Activated naive CD4-positive, alpha-beta T cell (primary cell): ENCODE measurements at regions not wholly inside any gene's neighbourhood (a gene's known extent, or its start where the extent isn't known, plus 50 kb on each side); places are given as distances from the start of the nearest gene placed in this dataset.
A peak's percentile ranks its signal among the peaks of the same experiment; 100 is the strongest.

Experiments
- DNase-seq, 4 experiments: peaks; one replicate each; lab custom pipeline; 2025; lab: John Stamatoyannopoulos, UW

DNA sequence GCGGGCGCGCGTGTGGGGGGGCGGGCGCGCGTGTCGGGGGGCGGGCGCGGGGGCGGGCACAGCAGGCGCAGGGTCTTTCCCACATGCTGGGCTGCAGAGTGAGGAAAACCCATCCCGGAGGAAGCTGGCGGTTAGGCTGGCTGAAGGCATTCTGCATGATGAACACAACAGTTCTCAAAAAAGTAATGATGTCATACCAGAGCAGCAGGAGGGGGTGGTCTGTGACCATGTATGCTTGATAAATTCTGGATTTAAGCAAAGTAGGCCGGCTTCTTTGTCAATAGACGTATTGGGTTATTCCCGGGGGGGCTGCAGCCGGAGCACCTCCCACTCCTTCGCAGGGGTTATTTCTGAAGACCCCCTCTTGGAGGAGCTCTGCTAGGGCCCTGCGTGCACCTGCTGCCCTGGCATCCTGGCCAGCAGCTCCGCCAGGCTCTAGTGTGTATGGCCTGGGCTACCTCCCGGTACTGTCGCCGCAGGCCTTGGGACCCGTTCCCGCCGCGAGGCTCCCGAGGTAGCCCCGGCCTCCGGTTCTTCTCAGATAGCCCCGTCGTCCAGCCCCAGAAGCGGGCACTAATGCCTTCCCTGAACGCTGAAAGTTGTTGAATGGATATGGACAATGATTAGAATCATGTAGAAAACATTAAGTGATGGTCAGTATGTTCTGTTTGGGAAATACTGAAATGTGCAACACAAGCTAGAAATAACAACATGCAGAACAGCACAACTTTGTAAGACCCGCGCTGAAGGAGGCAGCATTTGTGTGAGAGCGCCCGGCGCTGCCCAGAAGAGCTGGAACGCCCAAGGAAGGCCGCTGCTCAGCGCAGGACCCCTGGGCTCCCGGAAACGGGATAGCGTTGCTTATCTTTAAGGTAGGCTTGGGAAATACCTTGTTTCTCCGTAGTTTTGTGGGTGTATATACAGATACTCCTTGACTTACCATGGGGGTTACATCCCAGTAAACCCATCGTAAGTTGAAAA is 101.4 kb upstream of the RAB6C start:
- peak in 1 of 4 experiments; percentile 41 for DNase-seq

DNA sequence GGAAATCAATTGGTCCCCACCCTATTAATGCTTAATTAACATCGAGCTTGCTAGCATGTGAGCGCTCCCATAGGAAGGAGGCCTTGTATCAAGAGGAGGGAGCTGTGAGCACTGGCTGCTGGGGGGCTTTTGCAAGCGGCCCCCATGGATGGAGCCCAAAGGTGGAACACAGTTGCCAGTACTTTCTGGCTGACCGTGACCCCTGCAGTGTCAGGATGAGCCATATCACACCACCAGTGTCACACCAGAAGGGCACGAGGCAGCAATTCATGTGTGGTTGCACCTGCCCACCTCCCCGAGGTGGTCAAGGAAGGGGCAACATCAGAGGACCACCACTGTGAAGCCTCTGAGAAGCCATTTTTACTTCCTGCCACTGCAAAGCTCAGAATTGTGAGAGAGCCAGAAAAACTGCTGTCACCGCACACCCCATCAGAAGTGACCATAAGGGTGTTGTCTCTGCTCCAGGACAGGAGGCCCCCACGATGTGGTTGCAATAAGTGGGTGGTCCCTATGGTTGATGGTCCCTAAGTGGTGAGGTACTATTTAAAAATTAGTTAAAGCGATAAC is 99.8 kb upstream of the RAB6C start:
- DNase-seq = no peak

DNA sequence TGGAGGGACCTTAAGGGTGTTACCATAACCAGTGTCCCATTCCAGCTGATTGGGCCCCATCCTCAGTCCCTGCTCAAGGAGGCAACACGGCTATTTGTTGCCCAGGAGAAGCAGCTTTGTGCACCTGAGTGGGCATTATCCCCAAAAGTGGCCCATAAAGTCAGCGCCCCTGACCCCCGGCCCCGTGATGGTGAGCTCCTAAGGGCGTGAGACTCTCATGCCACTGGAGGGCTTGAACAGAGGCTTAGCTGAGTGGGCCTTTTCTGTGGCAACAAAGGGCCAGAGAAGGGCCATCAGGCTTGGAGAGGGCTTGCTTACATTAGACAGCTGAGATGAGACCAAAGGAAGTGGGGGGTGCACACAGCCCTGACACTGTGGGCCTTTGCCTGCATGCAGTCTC is 99.2 kb upstream of the RAB6C start:
- no peak for DNase-seq

DNA sequence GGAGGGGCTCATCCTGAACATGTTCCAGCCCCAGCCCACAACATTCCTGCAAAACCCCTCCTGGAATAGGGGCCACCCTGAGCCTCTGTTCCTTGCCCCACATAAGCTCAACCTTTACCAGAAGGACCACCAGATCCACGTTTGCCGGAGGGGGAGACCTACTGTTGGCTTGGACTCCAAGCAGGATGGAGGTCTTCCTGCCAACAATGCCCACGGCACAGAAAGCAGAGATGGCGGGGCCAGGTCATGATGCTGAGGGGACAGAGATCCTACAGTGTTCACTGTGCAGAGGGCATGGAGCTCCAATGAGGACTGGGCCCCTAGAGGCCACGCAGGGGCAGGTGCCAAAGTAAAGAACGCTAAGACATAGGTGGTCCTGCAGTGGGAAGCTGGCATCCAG is 98.5 kb upstream of the RAB6C start:
- no peak for DNase-seq

DNA sequence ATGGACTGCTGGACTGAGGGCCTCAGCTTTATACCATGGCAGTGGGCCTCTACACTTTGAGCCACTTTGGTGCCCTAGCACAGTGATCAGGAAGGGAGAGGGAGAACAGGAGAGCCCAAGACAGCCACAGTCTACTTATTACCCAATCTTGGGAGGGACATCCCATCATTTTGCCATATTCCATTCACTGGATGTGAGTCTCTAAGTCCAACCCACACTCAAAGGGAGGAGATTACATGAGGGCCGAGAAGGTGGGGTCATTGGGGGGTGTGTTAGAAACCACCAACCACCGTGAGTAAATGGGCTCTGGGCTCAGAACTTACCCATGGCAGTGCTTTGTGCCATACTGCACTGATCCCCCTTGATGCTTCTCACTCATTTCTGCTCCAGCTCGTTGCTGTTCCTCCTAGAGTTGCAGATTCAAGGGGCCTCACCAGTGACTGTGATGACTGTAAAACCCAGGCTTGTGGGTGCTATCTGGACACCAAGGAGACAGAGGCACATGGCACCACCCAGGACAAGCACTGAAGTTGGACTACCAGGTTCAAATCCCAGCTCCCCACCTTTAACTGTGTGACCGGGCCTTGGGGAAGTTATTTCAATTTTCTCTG is 97.6 kb upstream of the RAB6C start:
- DNase-seq = no peak

DNA sequence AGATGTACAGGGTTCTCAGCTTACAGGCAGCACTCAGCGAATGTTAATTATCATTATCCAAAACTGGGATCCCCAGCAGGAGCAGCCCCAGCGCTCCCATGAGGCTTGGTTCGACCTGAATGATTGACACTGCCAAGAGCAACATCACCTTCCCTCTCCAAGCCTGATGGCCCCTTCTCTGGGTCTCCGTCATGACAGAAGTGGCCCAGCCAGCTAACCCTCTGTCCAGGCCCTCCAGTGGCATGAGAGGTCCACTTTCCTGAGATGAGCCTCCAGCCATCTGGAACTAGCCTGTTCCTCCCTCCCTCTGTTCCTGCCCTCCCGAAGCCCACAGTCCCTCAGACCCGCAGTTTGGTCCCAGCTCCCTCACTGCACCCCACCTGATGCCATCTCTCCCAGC is 97.0 kb upstream of the RAB6C start:
- DNase-seq = no peak

DNA sequence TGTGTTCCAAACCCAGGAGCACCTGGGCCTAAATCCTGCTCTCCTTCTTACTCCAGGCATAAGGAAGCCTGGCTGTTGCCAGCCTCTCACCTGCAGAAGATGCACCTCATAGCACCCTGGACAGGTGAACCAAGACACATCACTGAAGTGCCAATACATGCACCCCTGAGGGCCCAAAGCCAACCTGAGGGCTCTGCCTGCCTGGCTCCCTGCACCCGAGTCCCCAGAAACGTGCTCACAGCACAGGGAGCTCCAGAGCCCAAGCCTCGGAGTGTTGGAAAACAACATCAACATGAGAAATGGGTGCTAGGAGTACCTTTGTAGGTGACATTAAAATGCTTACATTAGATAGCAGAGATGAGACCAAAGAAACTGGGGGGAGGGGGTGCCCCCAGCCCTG is 96.3 kb upstream of the RAB6C start:
- DNase-seq = no peak

DNA sequence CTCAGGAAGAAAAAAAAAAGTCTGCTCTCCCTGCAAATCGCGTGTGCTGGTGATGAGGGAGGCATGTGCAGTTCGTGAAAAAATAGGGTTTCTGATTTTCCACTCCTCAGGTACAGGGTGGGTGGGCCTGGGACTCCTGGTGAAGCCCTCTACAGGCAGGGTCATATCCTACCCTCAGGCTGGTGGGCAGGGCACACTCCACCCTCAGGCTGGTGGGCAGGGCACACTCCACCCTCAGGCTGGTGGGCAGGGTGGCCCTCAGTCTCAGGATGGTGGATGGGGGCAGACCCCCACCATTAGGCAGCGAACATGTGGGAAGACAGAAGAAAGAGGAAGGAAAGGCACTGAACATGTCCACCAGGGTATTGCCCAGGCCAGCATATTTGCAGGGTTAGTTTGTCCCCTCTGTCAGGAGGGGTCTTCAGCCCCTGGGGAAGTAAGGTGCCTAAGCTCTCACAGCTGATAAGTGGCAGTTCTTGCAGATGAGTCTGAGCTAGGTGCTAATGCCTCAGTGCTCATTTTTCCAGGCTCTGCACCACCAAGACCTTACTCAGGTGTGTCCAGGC is 95.2 kb upstream of the RAB6C start:
- DNase-seq = no peak

DNA sequence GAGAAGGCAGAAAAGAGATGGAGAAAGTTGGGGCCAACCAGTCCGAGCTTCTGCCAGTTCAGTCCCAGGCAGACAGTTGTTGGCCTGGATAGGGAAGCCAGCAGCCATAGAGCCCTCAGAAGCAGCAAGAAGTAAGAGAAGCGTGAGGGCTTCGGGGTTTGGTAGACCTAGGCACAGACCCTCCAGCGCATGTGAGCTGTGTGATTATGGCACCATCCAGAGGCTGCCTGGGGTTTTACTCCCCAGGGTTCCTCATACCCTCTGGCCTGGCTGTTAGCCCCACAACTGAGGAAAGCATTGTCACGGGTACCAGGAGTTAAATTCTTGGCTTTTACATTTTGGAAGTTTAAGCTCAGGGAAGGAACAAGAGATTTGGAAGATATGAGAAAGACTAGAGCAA is 93.7 kb upstream of the RAB6C start:
- DNase-seq = no peak

DNA sequence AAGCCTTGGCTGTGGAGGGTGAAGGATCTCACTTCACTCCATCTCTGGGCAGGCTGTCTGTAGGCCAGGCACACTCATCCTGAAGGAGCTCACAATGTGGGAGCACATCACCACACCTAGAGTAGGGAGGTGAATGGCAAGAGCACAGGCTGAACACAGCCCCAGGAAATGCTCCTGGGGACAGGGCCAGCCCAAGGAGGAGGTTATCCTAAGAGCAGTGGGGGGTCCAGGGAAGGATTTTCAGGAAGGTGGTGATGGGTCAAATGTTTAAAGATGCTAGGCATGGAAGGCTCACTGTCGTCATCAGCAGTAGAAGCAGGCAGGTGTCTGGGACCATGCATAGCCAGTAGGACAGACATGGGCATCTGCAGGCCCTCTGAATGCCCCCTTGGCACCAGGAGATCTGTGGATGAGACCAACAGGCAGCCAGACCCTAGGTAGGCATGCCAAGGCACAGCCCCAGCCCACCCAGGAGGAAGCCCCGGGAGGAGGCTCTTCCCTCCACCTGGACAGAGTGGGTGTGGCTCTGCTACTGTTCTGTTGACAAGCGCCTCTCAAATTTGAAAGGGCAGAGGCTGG is 91.7 kb upstream of the RAB6C start:
- no peak for DNase-seq

DNA sequence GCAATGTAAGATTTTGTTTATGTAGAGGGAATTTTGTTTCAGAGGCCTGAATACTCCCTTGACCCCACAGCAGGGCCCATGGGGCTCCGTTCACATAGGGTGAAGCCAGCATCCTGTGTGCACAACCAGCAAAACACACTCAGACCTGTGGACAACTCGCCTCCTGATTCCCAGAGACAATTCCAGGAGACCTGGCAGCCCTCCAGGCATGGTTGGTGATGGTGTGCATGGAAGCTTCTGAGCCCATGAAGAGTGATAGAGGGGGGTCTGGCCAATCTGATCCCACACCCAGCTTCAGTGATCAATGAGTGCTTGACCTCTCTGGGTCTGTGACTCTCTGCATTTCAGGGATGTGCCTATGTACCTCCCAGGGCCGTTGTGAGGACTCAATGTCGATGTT is 91.0 kb upstream of the RAB6C start:
- DNase-seq = no peak

DNA sequence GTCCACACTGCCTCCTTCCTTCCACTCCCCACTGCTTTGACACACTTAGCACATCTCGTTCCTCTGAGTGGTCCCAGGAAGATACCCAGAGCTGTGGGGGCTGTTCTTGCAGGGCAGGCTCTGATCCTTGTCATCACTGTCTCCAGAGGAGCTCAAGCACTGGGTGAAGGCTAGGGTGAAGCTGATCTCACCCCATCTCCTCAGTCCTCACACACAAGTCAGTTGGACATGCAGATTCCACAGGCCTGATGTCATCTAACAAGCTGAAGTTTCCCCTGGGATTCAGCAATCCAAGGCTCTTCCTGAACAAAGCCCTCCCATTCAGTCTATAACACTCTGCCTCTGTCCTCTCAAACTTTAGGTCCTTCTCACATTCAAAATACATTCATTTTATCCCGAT is 90.6 kb upstream of the RAB6C start:
- DNase-seq = no peak

DNA sequence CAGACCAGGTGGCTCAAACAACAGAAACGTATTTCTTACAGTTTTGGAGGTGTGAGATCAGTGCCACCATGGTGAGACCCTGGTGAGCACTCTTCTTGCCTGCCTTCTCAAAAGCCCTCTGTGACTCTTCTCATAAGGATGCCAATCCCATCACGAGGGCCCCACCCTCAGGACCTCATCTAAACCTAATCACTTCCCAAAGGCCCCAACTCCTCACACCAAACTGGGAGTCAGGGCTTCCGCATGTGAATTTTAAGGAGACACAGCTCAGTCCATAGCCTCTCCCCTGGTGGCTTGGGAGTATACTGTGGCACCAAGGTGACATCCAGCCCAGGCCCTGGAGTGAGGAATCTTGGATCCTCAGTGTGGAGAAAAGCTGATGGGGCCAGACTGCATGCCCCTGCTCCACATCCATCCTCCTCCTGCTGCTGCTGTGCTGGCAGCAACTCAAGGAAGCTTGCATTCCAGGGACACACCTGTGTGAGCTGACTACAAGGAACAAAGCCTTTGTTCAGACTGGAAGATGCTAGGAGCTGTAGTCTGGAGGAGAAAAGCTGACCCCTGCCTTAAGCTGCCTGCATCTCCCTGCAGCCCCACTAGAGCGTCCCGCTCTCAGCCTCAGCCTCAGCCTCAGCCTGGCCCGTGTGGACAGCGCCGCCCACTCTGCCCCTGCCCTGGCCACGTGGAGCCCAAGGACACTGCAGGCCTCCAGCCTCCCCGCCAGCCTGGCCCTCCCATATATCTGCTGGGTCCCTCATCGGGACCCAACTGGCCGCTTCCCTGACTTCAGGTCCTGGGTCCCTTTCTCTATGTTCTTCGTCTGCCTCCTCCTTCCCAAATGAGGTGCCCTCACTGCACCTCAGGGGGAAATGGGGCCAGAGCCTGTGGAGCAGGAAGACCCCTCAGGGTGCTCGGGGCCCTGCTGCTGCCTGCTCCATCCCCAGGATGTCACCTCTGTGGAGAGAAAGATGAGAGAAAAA is 87.8 kb upstream of the RAB6C start:
- DNase-seq = no peak

DNA sequence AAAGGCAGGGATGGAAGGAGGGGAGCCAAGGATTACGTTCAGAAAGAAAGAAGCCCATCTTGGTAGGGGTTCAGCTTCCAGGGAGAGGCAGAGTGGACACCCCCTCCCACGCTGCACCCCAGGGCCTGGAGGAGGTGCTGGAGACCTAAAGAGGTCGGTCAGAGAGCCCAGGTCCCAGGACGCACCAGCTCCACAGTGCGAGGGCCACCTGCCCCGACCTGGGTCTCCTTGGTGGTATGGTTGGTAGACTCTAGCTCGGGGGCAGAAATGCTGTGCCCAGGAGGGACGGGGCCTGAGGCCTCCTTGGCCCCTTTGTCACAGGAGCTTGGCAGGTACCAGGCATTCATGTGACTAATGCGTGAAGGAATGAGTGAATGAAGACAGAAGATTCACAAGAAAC is 87.1 kb upstream of the RAB6C start:
- no peak for DNase-seq

DNA sequence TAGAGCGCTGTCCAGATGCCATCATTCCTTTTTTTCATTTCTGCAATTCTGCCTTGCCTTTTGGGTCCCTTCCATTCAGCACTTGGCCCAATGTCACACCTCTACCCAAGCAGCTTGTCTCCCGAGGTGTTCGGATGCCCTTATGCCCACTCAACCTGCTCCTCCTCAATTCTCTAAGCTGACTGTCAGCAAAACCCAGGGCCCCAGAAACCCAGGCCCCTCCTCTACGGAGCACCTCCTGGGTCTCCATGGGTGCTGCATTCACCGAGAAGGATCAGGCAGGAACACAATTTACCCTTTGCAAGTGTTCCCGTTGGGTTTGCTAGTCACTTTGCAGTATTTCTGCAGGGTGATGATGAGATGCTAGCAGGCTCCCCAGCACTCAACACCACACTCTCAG is 86.7 kb upstream of the RAB6C start:
- no peak for DNase-seq

DNA sequence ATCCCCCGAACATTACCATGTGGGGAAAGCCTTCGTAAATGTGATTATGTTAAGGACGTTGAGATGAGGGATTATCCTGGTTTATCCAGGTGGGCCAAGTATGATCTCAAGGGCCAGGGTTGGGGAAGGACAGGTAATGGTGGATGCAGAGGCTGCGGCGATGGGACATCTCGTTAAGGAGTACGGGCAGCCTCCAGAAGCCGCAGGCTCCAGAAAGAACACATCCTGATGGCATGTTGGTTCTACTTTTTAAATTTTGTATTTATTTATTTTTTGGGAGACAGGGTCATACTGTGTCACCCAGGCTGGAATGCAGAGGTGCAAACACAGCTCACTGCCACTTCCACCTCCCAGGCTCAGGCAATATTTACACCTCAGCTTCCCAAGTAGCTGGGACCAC is 86.2 kb upstream of the RAB6C start:
- no peak for DNase-seq

DNA sequence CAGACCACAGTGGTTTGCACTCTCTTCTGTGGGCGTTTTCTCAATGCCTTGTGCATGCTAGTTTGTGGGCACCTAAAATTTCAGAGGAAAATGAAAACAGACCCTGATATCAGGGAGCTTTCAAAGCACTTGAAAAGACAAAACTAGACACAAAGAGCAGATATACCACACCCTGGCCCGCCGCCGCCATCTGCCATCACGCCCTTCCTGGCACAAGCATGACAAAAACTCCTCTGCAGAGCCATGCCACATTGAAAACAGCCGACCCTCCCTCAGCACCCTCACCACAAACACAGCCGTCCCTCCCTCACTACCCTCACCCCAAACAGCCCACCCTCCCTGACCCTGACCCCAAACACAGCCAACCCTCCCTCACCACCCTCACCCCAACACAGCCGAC is 84.8 kb upstream of the RAB6C start:
- no peak for DNase-seq

DNA sequence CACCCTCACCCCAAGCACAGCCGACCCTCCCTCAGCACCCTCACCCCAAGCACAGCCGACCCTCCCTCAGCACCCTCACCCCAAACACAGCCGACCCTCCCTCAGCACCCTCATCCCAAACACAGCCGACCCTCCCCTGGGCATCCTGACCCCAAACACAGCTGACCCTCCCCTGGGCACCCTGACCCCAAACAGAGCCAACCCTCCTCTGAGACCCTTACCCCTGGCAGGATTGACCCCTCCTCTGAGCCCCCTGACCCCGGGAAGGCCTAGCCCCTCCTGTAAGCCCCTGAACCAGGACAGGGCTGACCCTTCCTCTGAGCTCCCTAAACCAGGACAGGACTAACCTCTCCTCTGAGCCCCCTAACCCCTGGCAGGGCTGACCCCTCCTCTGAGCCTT is 84.4 kb upstream of the RAB6C start:
- no peak for DNase-seq

DNA sequence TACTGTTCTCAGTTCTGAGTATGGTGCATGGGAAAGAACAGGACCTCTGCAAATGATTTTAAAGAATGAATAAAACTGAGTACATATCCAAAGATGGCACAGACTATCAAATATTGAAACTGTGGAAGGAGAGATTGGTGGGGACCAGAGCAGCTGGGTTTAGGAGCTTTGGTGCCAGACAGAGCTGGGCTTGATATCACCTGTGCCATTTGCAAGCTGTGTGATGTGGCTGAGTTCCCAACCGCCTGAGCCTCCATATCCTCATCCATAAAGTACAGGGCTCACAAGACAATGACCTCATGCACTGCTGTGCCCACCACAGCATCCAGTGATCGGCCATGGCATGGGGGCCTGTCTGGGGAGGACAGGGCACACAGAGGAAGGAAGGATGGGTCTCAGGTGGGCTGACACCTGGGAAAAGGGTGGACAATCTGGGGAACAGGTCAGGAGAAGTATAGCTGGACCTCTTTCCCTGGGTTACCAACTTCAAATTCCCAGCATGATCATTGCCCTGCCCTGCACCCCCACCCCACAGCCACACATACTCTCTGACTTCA is 83.9 kb upstream of the RAB6C start:
- no peak for DNase-seq

DNA sequence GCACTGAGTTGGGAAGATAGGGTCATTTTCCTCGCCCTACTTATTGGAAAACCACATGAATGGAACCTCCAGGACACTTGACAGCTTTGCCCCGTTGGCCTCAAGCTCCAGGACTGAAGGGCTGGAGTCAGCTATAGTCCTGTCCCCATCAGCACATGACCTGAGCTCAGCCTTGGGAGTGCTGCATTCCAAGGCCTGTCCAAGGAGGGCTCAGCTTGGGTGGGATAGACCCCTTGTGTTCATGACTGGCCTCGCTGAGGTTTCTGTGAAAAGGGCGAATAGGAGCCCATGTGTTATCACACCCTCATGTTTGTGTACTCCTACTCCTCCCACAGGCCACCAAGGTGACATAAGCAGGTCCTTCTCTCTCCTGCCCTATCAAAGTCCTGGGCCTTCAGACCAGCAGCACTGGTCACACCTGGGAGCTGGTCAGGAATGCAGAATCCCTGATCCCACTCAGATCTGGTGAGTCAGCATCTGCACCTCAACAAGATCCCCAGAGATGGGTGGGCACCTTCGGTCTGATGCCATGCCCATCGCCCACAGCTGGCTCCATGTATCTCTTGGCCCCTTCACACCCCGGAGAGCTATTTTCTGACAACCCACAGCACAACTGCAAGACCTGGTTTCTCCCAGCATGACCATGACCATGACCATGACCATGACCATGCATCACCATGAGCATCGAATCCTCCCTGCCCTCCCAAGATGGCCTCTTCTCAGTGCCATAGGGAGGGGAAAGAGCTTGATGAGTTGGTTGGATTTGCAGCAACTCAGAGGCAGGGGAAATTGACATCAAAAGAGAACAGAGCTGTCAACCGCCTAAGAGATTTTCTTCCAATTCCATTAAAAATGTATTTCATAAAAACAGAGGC is 83.0 kb upstream of the RAB6C start:
- DNase-seq = no peak
